ENCODE measurements at regions not wholly inside any gene's neighbourhood (a gene's known extent, or its start where the extent isn't known, plus 50 kb on each side); places are given as distances from the start of the nearest gene placed in this dataset.

DNA sequence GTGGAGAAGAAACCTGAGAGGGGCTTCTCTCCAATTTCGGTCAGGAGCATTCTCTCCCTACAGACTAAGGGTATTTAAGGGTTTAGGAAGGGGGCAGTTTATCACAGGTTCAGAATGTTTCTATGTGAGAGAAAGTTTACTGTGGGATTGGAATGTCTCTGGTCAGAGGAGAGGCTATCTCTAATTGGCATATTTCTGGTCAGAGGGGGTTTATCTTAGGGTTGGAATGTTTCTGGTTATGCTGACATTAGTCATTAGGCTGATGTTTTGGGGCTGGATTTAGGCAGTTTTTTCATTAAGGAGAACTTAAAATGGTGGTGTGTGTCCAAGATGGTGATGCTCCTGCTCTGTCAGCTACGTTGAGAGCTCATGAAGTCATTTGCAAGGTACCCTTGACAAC is 758.0 kb downstream of the TYW1 start:
- no peak for DNase-seq (ENCODE audit: low spot score)
- peaks cover 6% of the 10 kb centered on the region for H3K36me3 Mint-ChIP-seq
- no peaks in the 10 kb centered on the region for H3K27me3 Mint-ChIP-seq
- H3K4me1 Mint-ChIP-seq (ENCODE audit: low read depth in 2 of 2) = no peaks in the 10 kb centered on the region
- no peak overlapping the region for H3K4me3 Mint-ChIP-seq
- no peak for ATAC-seq
- H3K9me3 Mint-ChIP-seq = peaks cover 3% of the 10 kb centered on the region
- H3K27ac Mint-ChIP-seq = no peak overlapping the region

DNA sequence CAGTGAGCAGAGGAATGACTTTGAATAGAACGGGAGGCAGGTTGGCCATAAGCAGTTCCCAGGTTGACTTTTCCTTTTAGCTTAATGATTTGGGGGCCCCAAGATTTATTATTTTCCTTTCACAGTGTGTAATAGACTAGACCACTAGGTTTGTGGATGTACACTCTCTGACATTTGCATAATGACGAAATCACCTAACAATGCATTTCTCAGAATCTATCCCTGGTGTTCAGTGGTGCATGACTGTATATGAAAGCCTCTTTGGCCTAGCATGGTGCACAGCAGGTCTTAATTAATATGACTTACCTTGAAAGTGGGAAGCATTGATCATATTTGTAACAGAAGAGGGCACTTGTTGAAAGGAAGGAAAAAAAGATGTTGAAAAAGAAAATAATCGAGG is 761.9 kb downstream of the TYW1 start:
- H3K4me1 Mint-ChIP-seq (ENCODE audit: low read depth in 2 of 2) = no peaks in the 10 kb centered on the region
- DNase-seq (ENCODE audit: low spot score) (no peak), ATAC-seq (no peak)
- H3K27ac Mint-ChIP-seq = no peak overlapping the region
- peaks cover 7% of the 10 kb centered on the region for H3K9me3 Mint-ChIP-seq
- no peaks in the 10 kb centered on the region for H3K27me3 Mint-ChIP-seq
- peaks cover 6% of the 10 kb centered on the region for H3K36me3 Mint-ChIP-seq
- no peak overlapping the region for H3K4me3 Mint-ChIP-seq

DNA sequence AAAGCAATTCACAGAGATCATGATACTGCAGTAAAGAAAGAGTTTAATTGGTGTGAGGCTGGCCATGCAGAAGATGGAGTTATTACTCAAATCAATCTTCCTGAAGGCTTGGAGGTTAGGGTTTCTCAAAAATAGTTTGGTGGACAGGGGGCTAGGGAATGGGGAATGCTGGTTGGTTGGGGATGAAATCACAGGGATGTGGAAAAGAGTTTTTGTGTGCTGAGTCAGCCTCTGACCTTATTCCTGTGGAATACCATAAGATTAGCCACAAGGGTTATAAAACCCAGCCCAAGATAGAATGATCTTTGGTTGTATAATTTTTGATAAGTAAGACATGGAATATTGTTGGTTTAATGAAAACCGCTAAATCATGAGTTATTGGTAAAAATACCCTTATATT is 764.3 kb downstream of the TYW1 start:
- no peak for ATAC-seq
- Mint-ChIP-seq H3K27ac (no peak overlapping the region), H3K4me1 (ENCODE audit: low read depth in 2 of 2) (no peaks in the 10 kb centered on the region), H3K9me3 (peaks cover 7% of the 10 kb centered on the region), H3K36me3 (peaks cover 6% of the 10 kb centered on the region), H3K4me3 (no peak overlapping the region), H3K27me3 (no peaks in the 10 kb centered on the region)
- DNase-seq (ENCODE audit: low spot score) = no peak

DNA sequence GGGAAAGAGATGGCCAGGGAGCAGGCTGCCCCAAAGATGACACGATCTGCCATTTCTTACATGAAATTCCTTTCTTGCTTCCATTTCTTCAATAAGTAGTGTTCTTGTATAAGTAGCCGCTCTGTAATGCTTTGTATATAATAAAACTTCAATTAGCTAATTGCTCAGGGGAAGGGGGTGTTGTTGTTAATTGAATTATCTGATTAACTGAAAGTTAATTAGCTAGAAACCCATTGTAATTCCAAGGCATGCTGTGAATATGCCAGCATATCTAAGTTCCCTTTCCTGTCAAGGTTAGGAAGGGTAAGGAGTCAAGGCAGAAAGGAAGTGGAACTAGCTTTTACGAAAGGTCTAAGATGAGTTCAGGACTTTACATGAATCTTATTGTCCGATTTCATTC is 765.9 kb downstream of the TYW1 start:
- H3K4me1 Mint-ChIP-seq (ENCODE audit: low read depth in 2 of 2) = no peaks in the 10 kb centered on the region
- H3K27me3 Mint-ChIP-seq = no peaks in the 10 kb centered on the region
- ATAC-seq = no peak
- no peak overlapping the region for H3K27ac Mint-ChIP-seq
- no peak overlapping the region for H3K4me3 Mint-ChIP-seq
- H3K36me3 Mint-ChIP-seq = peaks cover 6% of the 10 kb centered on the region
- H3K9me3 Mint-ChIP-seq = peaks cover 10% of the 10 kb centered on the region
- DNase-seq (ENCODE audit: low spot score) = no peak

DNA sequence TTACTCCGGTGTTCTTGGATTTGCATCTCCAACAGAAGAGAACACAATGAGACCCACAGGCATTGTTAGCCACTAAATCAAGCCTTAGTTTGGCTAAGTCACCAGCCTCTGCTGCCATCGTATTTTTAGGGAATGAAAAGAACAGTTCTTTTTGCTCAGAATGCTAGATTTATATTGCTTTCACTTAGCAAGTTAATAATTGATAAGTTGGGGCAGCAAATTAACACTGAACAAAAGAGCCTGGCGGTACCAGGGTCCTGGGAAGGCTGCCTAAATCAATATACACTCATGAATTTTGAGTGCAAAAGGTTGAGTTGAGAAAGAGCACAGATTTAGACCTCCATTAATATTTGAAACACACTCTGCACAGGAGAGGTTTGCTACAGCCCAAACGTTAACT is 767.7 kb downstream of the TYW1 start:
- no peak overlapping the region for H3K4me3 Mint-ChIP-seq
- no peaks in the 10 kb centered on the region for H3K36me3 Mint-ChIP-seq
- H3K4me1 Mint-ChIP-seq (ENCODE audit: low read depth in 2 of 2) = no peaks in the 10 kb centered on the region
- no peak overlapping the region for H3K27ac Mint-ChIP-seq
- no peaks in the 10 kb centered on the region for H3K27me3 Mint-ChIP-seq
- ATAC-seq (no peak), DNase-seq (ENCODE audit: low spot score) (no peak)
- H3K9me3 Mint-ChIP-seq = peaks cover 7% of the 10 kb centered on the region

DNA sequence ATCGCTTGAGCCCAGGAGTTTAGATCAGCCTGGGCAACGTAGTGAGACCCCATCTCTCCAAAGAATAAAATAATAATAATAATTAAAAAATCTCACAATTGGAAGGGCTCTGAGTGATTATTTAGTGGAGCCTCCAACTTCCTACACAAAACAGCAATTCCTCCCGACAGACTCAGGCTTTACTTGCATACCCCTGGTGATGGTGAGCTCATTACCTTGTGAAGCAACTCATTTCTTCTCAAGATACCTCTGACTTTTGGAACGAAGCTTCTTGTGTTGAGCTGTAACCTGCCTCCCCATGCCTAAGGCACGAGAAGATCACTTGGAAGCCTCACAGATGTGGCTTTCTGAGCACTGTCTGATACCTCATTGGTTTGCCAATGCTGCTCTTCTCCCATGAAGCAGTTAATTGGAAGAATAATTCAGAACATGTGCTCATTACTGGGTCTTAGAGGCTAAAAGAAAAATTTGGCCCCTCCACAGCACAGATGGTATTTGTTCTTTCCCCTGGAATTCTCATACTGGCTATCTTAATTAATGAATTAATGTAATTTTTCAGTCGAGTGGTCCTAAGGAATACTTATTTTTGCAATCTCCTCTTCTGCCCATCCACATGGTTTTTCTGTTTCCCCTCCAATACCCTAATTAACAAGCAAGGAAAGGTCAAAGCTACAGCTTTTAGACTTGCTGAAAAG is 769.0 kb downstream of the TYW1 start:
- Mint-ChIP-seq H3K36me3 (no peaks in the 10 kb centered on the region), H3K4me1 (ENCODE audit: low read depth in 2 of 2) (no peaks in the 10 kb centered on the region), H3K4me3 (no peak overlapping the region), H3K27ac (no peak overlapping the region), H3K9me3 (peaks cover 15% of the 10 kb centered on the region), H3K27me3 (no peaks in the 10 kb centered on the region)
- DNase-seq (ENCODE audit: low spot score) (no peak), ATAC-seq (no peak)

DNA sequence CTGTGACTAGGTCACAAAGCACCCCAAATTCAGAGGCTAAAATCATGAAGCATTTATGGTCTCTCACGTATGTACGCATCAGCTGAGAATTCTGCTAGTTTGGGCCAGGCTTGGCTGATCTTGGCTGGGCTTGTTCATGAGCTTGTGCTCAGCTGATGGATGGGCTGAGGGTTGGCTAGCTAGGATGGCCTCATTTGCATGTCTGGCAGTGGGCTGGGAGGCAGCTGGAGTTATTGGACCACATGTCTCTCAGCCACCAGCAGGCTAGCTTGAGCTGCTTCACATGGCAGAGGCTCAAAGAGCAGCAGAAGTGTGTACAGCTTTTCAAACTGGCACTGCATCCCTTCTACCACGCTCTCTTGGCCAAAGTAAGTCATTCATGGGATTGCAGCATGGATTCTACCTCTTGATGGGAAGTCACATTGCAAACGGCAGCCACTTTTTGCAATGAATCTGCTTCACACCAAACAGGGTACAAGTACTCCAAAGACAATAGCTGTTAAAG is 770.3 kb downstream of the TYW1 start:
- Mint-ChIP-seq H3K9me3 (peaks cover 16% of the 10 kb centered on the region), H3K4me1 (ENCODE audit: low read depth in 2 of 2) (no peaks in the 10 kb centered on the region), H3K27ac (no peak overlapping the region), H3K27me3 (no peaks in the 10 kb centered on the region), H3K4me3 (no peak overlapping the region), H3K36me3 (no peaks in the 10 kb centered on the region)
- no peak for ATAC-seq
- DNase-seq (ENCODE audit: low spot score) = no peak

DNA sequence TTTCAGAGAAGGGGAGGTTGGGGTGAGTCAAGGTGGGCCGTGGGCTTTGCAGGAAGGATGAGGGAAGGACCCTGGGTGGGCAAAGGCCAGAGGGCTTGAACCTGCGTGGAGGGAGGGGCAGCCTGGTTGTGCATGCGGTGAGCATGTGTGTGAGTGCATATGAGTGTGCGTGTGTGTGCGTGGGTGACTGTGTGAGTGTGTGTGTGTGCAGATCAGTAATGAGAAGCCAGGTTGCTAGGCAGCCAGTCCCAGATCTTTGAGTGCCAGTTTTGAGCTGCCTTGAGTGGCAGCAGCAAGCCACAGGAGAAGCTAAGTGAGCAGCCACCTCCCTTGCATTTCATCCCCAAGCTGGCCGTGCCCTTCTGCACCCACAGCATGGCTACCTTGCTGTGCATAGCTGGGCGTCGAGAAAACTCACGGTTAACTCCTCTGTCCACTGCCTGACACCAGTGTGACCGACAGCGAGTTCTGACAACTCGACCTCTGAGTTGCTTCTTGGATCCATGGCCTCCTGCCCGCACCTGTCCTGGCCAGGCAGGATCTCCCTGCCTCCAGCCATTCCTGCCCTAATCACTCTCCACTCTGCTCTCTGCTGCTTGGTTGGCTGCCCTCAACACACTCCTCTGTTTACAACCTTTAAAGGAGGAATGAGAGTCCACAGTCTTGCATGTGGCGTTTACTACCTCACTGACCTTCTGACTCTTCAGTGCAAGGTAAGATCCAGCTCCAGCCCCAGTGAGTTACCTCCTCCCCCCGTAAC is 775.4 kb downstream of the TYW1 start:
- DNase-seq (ENCODE audit: low spot score) (no peak), ATAC-seq (peak in 1 of 2 donors; percentile 46)
- Mint-ChIP-seq H3K27me3 (no peaks in the 10 kb centered on the region), H3K4me1 (ENCODE audit: low read depth in 2 of 2) (no peaks in the 10 kb centered on the region), H3K9me3 (peaks cover 16% of the 10 kb centered on the region), H3K27ac (no peak overlapping the region), H3K36me3 (no peaks in the 10 kb centered on the region), H3K4me3 (no peak overlapping the region)

DNA sequence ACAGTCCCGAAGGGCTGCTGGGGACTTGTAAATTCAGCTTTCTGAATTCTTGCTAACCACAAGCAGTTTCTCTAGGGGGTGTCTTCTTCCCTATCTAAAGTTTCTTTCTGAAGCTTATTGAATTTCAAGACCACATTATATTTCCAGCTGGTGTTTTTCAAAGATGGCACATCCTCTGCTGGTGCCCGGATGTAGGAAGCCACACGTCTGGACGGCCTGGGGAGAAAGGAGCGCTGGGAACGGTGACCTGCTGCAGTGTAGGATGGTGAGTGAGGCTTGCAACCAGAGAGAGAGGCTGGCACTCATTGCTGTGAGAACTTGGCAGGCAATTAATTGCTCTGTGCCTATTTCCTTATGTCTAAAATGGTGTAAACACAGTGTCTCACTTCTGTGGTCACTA is 776.4 kb downstream of the TYW1 start:
- Mint-ChIP-seq H3K27me3 (no peaks in the 10 kb centered on the region), H3K27ac (no peak overlapping the region), H3K4me3 (no peak overlapping the region), H3K9me3 (peaks cover 13% of the 10 kb centered on the region), H3K4me1 (ENCODE audit: low read depth in 2 of 2) (no peaks in the 10 kb centered on the region), H3K36me3 (no peaks in the 10 kb centered on the region)
- no peak for DNase-seq (ENCODE audit: low spot score)
- no peak for ATAC-seq

DNA sequence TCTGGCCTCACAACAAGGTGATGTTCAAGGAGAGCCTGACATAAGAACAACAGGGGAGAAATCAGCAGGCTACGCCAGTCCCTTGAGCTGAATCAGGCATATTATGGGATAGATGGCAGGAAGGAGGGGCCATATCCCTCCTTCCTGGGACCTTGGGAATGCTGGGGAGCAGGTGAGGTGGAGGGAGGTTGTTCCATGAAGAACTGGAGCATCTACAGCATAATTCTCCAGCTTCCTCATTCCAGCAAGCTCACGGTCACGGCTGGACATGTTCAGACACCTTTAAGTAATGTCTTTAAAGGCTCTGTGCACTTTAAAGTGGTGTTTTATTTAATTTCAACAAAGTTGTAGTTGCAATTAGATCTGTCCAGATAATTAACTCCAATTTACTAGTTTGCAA is 780.5 kb downstream of the TYW1 start:
- DNase-seq (ENCODE audit: low spot score) = no peak
- H3K36me3 Mint-ChIP-seq = no peaks in the 10 kb centered on the region
- no peaks in the 10 kb centered on the region for H3K4me1 Mint-ChIP-seq (ENCODE audit: low read depth in 2 of 2)
- peaks cover 6% of the 10 kb centered on the region for H3K9me3 Mint-ChIP-seq
- no peak for ATAC-seq
- no peak overlapping the region for H3K4me3 Mint-ChIP-seq
- H3K27me3 Mint-ChIP-seq = no peaks in the 10 kb centered on the region
- H3K27ac Mint-ChIP-seq = no peak overlapping the region

DNA sequence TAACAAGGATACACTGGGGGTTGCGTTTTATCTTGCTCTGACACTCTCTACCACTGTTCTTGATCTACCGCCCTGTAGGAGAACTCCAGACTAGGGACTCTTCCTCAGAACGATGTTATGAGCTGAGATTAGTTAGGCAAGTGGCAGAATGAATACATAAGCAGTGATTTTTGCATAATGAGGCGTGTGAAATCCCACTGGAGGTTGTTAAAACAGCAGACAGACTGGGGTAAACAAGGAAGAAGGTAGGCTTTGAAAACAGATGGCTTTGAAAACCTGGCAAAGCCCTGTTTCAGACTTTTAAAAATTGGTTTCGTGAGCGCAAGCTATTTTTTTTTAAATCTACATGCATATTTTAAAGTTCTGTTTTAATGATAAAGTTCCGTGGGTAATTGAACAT is 785.2 kb downstream of the TYW1 start:
- H3K4me3 Mint-ChIP-seq = no peak overlapping the region
- no peaks in the 10 kb centered on the region for H3K27me3 Mint-ChIP-seq
- ATAC-seq = no peak
- no peaks in the 10 kb centered on the region for H3K4me1 Mint-ChIP-seq (ENCODE audit: low read depth in 2 of 2)
- H3K36me3 Mint-ChIP-seq = no peaks in the 10 kb centered on the region
- peaks cover 6% of the 10 kb centered on the region for H3K9me3 Mint-ChIP-seq
- H3K27ac Mint-ChIP-seq = no peak overlapping the region
- no peak for DNase-seq (ENCODE audit: low spot score)

DNA sequence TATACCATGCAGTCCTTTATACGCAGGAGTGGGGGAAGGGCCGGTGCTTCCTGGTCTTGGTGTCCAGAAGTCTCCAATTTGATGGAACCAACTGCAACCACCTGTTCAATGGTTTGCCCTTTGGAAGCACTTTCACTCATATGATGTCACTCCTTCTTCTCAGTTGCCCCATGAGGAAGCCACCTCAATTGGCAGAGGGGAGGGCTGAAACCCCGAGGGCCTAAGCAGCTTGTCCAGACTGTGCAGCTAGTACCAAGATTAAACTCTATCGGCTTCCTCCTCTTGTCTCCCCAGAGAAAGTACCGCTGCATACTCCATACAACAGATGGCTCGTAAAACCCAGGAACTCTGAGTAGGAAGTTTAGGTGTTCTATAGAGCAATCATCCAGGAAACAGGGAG is 789.4 kb downstream of the TYW1 start:
- DNase-seq (ENCODE audit: low spot score) (no peak), ATAC-seq (no peak)
- Mint-ChIP-seq H3K4me1 (ENCODE audit: low read depth in 2 of 2) (no peaks in the 10 kb centered on the region), H3K36me3 (peaks cover 4% of the 10 kb centered on the region), H3K9me3 (peaks cover 15% of the 10 kb centered on the region), H3K4me3 (no peak overlapping the region), H3K27me3 (no peaks in the 10 kb centered on the region), H3K27ac (no peak overlapping the region)

DNA sequence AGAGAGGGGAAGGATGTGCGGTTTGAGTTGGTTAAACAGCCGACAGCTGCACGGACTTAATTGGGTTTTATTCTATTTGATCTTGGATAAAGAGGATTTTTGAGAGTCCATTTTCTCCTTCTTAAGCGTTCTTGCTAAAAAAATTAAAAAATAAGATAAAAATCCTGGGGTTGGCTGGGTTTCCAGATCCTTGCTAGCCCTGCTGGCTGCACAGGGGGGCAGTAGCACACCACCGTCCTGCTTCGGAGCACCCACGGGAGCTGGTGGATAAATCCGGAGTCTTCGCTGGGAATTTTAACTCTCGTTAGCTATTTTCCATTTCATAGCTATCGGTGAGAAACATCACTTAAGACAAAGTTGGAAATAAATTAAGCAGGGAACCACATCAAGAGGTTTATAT is 792.0 kb downstream of the TYW1 start:
- Mint-ChIP-seq H3K36me3 (peaks cover 4% of the 10 kb centered on the region), H3K27ac (no peak overlapping the region), H3K9me3 (peaks cover 28% of the 10 kb centered on the region), H3K27me3 (no peaks in the 10 kb centered on the region), H3K4me3 (no peak overlapping the region), H3K4me1 (ENCODE audit: low read depth in 2 of 2) (no peaks in the 10 kb centered on the region)
- ATAC-seq (no peak), DNase-seq (ENCODE audit: low spot score) (no peak)

DNA sequence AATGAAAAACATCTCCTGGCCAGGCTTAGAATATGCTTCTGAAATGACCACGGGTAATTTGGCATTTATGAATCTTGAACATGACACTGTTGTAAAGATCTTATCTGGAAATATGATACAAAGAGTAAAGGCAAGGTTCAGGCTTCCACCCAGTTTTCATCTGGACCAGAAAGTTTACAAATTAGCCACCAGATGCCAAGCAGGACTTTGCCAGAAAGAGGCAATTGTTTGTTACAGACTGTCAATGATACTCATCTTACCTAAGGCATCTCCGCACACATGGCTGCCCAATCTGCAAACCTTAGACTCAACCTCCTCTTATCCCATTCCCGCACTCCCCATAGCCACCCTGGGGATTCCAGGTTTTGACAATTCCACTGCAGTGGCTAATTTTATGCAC is 795.3 kb downstream of the TYW1 start:
- H3K4me1 Mint-ChIP-seq (ENCODE audit: low read depth in 2 of 2) = no peaks in the 10 kb centered on the region
- peaks cover 28% of the 10 kb centered on the region for H3K9me3 Mint-ChIP-seq
- H3K27ac Mint-ChIP-seq = no peak overlapping the region
- no peaks in the 10 kb centered on the region for H3K27me3 Mint-ChIP-seq
- H3K4me3 Mint-ChIP-seq = no peak overlapping the region
- ATAC-seq (no peak), DNase-seq (ENCODE audit: low spot score) (no peak)
- H3K36me3 Mint-ChIP-seq = peaks cover 4% of the 10 kb centered on the region
